ENCODE measurements at regions not wholly inside any gene's neighbourhood (a gene's known extent, or its start where the extent isn't known, plus 50 kb on each side); places are given as distances from the start of the nearest gene placed in this dataset.

- Histone ChIP-seq H3K36me3 (ENCODE audit: control insufficient read depth, insufficient read depth, low read length) (no peaks in the 10 kb centered on the region), H3K4me3 (replicated peaks; ENCODE audit: low read depth, low read length) (no peak overlapping the region), H3K27me3 (replicated peaks; ENCODE audit: control insufficient read depth, insufficient read depth, low read length) (no peaks in the 10 kb centered on the region)
- TF ChIP-seq CTCF (IDR thresholded peaks at IDR 0.05; ENCODE audit: insufficient read depth, low read length, poor library complexity, severe bottlenecking), result no peak
- DNase-seq (ENCODE audit: extremely low read depth, insufficient read length), result no peak
Observed at GRCh38 chr11:115720602-115721245, 216.5 kb upstream of the CADM1 start.

GRCh38 chr11:115718945-115719344 lies 214.7 kb upstream of the CADM1 start:
- no peak for DNase-seq (ENCODE audit: extremely low read depth, insufficient read length)
- no peaks in the 10 kb centered on the region for H3K27me3 ChIP-seq (replicated peaks; ENCODE audit: control insufficient read depth, insufficient read depth, low read length)
- TF ChIP-seq CTCF (IDR thresholded peaks at IDR 0.05; ENCODE audit: insufficient read depth, low read length, poor library complexity, severe bottlenecking), result no peak
- no peaks in the 10 kb centered on the region for H3K36me3 ChIP-seq (ENCODE audit: control insufficient read depth, insufficient read depth, low read length)
- H3K4me3 ChIP-seq (replicated peaks; ENCODE audit: low read depth, low read length), result no peak overlapping the region

- TF ChIP-seq CTCF (IDR thresholded peaks at IDR 0.05; ENCODE audit: insufficient read depth, low read length, poor library complexity, severe bottlenecking), result no peak
- Histone ChIP-seq H3K36me3 (ENCODE audit: control insufficient read depth, insufficient read depth, low read length) (no peaks in the 10 kb centered on the region), H3K27me3 (replicated peaks; ENCODE audit: control insufficient read depth, insufficient read depth, low read length) (no peaks in the 10 kb centered on the region), H3K4me3 (replicated peaks; ENCODE audit: low read depth, low read length) (no peak overlapping the region)
- DNase-seq (ENCODE audit: extremely low read depth, insufficient read length), result no peak
Observed at GRCh38 chr11:115718106-115718505, 213.9 kb upstream of the CADM1 start.

- Histone ChIP-seq H3K36me3 (ENCODE audit: control insufficient read depth, insufficient read depth, low read length) (no peaks in the 10 kb centered on the region), H3K27me3 (replicated peaks; ENCODE audit: control insufficient read depth, insufficient read depth, low read length) (no peaks in the 10 kb centered on the region; the same call in 1 of the 2 replicates), H3K4me3 (replicated peaks; ENCODE audit: low read depth, low read length) (no peak overlapping the region)
- no peak for DNase-seq (ENCODE audit: extremely low read depth, insufficient read length)
- no peak for TF ChIP-seq CTCF (IDR thresholded peaks at IDR 0.05; ENCODE audit: insufficient read depth, low read length, poor library complexity, severe bottlenecking)
Observed at GRCh38 chr11:115716601-115717529, 212.7 kb upstream of the CADM1 start.

GRCh38 chr11:115716080-115716479 lies 211.9 kb upstream of the CADM1 start:
- Histone ChIP-seq H3K36me3 (ENCODE audit: control insufficient read depth, insufficient read depth, low read length) (no peaks in the 10 kb centered on the region), H3K4me3 (replicated peaks; ENCODE audit: low read depth, low read length) (no peak overlapping the region), H3K27me3 (replicated peaks; ENCODE audit: control insufficient read depth, insufficient read depth, low read length) (no peaks in the 10 kb centered on the region; the same call in 1 of the 2 replicates)
- no peak for DNase-seq (ENCODE audit: extremely low read depth, insufficient read length)
- no peak for TF ChIP-seq CTCF (IDR thresholded peaks at IDR 0.05; ENCODE audit: insufficient read depth, low read length, poor library complexity, severe bottlenecking)
